ENCODE measurements at regions not wholly inside any gene's neighbourhood (a gene's known extent, or its start where the extent isn't known, plus 50 kb on each side); places are given as distances from the start of the nearest gene placed in this dataset.
A peak's percentile ranks its signal among the peaks of the same experiment; 100 is the strongest.

GRCh38 chr18:51426996-51427395, 229.5 kb upstream of the MEX3C start:
- Histone ChIP-seq H3K4me1 (replicated peaks in 1 of 2; ENCODE audit: control insufficient read depth in 2 of 2, insufficient read depth in 2 of 2, low read length in 2 of 2) (no peaks in the 10 kb centered on the region), H2AFZ (ENCODE audit: low read depth, low read length) (no peak overlapping the region), H3K27me3 (ENCODE audit: control insufficient read depth in 2 of 2, insufficient read depth in 2 of 2, low read length in 2 of 2) (no peaks in the 10 kb centered on the region), H3K36me3 (ENCODE audit: control insufficient read depth, insufficient read depth, low read length) (no peaks in the 10 kb centered on the region), H3K4me2 (ENCODE audit: insufficient read depth, low read length) (no peak overlapping the region), H3K9me1 (ENCODE audit: control insufficient read depth, insufficient read depth, low read length) (no peaks in the 10 kb centered on the region), H3K4me3 (no peak overlapping the region), H4K20me1 (replicated peaks; ENCODE audit: control insufficient read depth, insufficient read depth, low read length) (no peaks in the 10 kb centered on the region), H3K27ac (ENCODE audit: extremely low read depth, low read depth, low read length) (no peak overlapping the region), H3K9ac (ENCODE audit: insufficient read depth in 1 of 2, low read depth in 2 of 2, low read length in 2 of 2) (no peak overlapping the region), H3K79me2 (ENCODE audit: control insufficient read depth, insufficient read depth, low read length) (no peaks in the 10 kb centered on the region), H3K9me3 (replicated peaks; ENCODE audit: control insufficient read depth, insufficient read depth, low read depth, low read length) (no peaks in the 10 kb centered on the region)
- DNase-seq (ENCODE audit: extremely low read depth in 1 of 4, low spot score in 3 of 4) (no peak), ATAC-seq (no peak), FAIRE-seq (no peak)
- WGBS (ENCODE audit: insufficient coverage, low coverage, missing lambda C conversion rate) = 4% methylated on average over 2 of the region's 2 CpGs
- CTCF ChIA-PET (ENCODE audit: low intra/inter-chr PET ratio) = no interaction called here
- BruUV-seq (replicated peaks) = no TSS peak
- intact Hi-C loops (cut with micrococcal nuclease) (no loop called here), in situ Hi-C loops (cut with MboI) (no loop called here)
- POLR2A ChIA-PET = interaction anchor here (0.7 kb wide), 1 partner anchor 725 kb away, joined by 4 read pairs; no protein-coding TSS in a partner anchor
- TF ChIP-seq ZNF436 (CRISPR knock-in tag; IDR thresholded peaks at IDR 0.05) (no peak), SETDB1 (IDR thresholded peaks at IDR 0.05; ENCODE audit: low read length) (no peak), XRCC5 (IDR thresholded peaks at IDR 0.05; ENCODE audit: low read depth, low read length) (no peak), DMBX1 (CRISPR knock-in tag; IDR thresholded peaks at IDR 0.05; ENCODE audit: borderline replicate concordance) (no peak), GTF2F1 (IDR thresholded peaks at IDR 0.05; ENCODE audit: low read depth, low read length) (no peak), SOX6 (IDR thresholded peaks at IDR 0.05) (peak; percentile 25; the same call in 1 of the 2 replicates), MAFG (tag; conservative IDR thresholded peaks at IDR 0.05) (peak; percentile 68), ZNF253 (CRISPR knock-in tag; conservative IDR thresholded peaks at IDR 0.05) (no peak), SIRT6 (IDR thresholded peaks at IDR 0.05; ENCODE audit: low read depth, low read length) (no peak), YBX1 (IDR thresholded peaks at IDR 0.05) (no peak), ZNF77 (CRISPR knock-in tag; IDR thresholded peaks at IDR 0.05) (no peak), C11orf30 (IDR thresholded peaks at IDR 0.05; ENCODE audit: low read depth) (peak; percentile 25; the same call in 1 of the 2 replicates), ZNF583 (CRISPR knock-in tag; IDR thresholded peaks at IDR 0.05) (no peak), BACH1 (tag; IDR thresholded peaks at IDR 0.05) (0 out of 2 replicates have a peak, but pooled peaks have one; percentile 35)

Data from K562 (cell line).